ENCODE measurements at regions not wholly inside any gene's neighbourhood (a gene's known extent, or its start where the extent isn't known, plus 50 kb on each side); places are given as distances from the start of the nearest gene placed in this dataset.
"Not testable (repeated sequence)": the region's sequence is repeated elsewhere in the genome, so short reads cannot be mapped to it uniquely, and the experiment has no call there.

- DNase-seq (ENCODE audit: low spot score) = no peak
Observed at GRCh38 chr3:197430934-197431333, 124.8 kb downstream of the BDH1 start.

GRCh38 chr3:197430502-197430901, 125.3 kb downstream of the BDH1 start:
- no peak for DNase-seq (ENCODE audit: low spot score)

- no peak for DNase-seq (ENCODE audit: low spot score)
Observed at GRCh38 chr3:197428952-197429351, 126.8 kb downstream of the BDH1 start.

GRCh38 chr3:197428117-197428801, 127.5 kb downstream of the BDH1 start:
- no peak for DNase-seq (ENCODE audit: low spot score)

- no peak for DNase-seq (ENCODE audit: low spot score)
Observed at GRCh38 chr3:197427021-197427420, 128.6 kb upstream of the DLG1 start.

- DNase-seq (ENCODE audit: low spot score) = no peak
Observed at GRCh38 chr3:197426121-197426566, 127.7 kb upstream of the DLG1 start.

- no peak for DNase-seq (ENCODE audit: low spot score)
Observed at GRCh38 chr3:197425485-197426120, 127.2 kb upstream of the DLG1 start.

GRCh38 chr3:197424674-197425484, 126.5 kb upstream of the DLG1 start:
- no peak for DNase-seq (ENCODE audit: low spot score)

GRCh38 chr3:197424266-197424665, 125.9 kb upstream of the DLG1 start:
- no peak for DNase-seq (ENCODE audit: low spot score)

GRCh38 chr3:197423376-197423775, 125.0 kb upstream of the DLG1 start:
- no peak for DNase-seq (ENCODE audit: low spot score)

GRCh38 chr3:197422506-197422905, 124.1 kb upstream of the DLG1 start:
- DNase-seq (ENCODE audit: low spot score) = no peak

- no peak for DNase-seq (ENCODE audit: low spot score)
Observed at GRCh38 chr3:197421021-197421420, 122.6 kb upstream of the DLG1 start.

- no peak for DNase-seq (ENCODE audit: low spot score)
Observed at GRCh38 chr3:197420566-197420965, 122.2 kb upstream of the DLG1 start.

GRCh38 chr3:197420115-197420514, 121.7 kb upstream of the DLG1 start:
- DNase-seq (ENCODE audit: low spot score) = peak; percentile 7

GRCh38 chr3:197419696-197420095, 121.3 kb upstream of the DLG1 start:
- DNase-seq (ENCODE audit: low spot score) = no peak

GRCh38 chr3:197417911-197418618, 119.7 kb upstream of the DLG1 start:
- DNase-seq (ENCODE audit: low spot score) = no peak

GRCh38 chr3:197417441-197417840, 119.0 kb upstream of the DLG1 start:
- no peak for DNase-seq (ENCODE audit: low spot score)

- DNase-seq (ENCODE audit: low spot score) = not testable (repeated sequence)
Observed at GRCh38 chr3:197411899-197412298, 113.5 kb upstream of the DLG1 start.

GRCh38 chr3:197410170-197410569, 111.8 kb upstream of the DLG1 start:
- DNase-seq (ENCODE audit: low spot score) = not testable (repeated sequence)

GRCh38 chr3:197408177-197408957, 110.0 kb upstream of the DLG1 start:
- no peak for DNase-seq (ENCODE audit: low spot score)

GRCh38 chr3:197407526-197407925, 109.1 kb upstream of the DLG1 start:
- DNase-seq (ENCODE audit: low spot score) = no peak

All from putamen (tissue), 1 donor.